ENCODE measurements at regions not wholly inside any gene's neighbourhood (a gene's known extent, or its start where the extent isn't known, plus 50 kb on each side); places are given as distances from the start of the nearest gene placed in this dataset.

DNA sequence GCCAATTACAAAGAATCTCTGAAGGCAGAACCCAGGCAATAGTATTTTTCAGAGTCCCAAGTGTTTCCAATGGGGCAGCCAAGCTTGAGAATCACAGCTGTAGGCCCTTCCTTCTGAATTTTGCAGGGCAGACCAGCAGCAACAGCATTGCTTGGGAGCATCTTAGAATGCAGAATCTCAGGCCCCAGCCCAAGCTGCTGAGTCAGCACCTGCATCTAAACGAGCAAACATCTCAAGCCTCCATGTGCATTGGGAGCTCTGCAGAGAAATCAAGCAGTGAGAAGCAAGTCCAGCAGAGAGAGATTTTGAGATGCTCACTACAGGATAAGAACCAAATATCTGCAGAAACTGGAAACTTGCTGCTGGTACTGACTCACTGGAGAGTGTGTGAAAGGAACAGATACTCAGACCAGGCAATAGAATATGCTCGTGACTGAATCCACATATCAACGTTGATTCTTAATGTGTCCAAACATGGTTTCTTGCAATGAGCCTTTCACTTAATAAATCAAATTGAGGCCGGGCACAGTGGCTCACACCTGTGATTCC, 81.5 kb upstream of the TNFSF11 start:
- TF ChIP-seq, protein P1, sequence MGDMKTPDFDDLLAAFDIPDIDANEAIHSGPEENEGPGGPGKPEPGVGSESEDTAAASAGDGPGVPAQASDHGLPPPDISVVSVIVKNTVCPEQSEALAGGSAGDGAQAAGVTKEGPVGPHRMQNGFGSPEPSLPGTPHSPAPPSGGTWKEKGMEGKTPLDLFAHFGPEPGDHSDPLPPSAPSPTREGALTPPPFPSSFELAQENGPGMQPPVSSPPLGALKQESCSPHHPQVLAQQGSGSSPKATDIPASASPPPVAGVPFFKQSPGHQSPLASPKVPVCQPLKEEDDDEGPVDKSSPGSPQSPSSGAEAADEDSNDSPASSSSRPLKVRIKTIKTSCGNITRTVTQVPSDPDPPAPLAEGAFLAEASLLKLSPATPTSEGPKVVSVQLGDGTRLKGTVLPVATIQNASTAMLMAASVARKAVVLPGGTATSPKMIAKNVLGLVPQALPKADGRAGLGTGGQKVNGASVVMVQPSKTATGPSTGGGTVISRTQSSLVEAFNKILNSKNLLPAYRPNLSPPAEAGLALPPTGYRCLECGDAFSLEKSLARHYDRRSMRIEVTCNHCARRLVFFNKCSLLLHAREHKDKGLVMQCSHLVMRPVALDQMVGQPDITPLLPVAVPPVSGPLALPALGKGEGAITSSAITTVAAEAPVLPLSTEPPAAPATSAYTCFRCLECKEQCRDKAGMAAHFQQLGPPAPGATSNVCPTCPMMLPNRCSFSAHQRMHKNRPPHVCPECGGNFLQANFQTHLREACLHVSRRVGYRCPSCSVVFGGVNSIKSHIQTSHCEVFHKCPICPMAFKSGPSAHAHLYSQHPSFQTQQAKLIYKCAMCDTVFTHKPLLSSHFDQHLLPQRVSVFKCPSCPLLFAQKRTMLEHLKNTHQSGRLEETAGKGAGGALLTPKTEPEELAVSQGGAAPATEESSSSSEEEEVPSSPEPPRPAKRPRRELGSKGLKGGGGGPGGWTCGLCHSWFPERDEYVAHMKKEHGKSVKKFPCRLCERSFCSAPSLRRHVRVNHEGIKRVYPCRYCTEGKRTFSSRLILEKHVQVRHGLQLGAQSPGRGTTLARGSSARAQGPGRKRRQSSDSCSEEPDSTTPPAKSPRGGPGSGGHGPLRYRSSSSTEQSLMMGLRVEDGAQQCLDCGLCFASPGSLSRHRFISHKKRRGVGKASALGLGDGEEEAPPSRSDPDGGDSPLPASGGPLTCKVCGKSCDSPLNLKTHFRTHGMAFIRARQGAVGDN (IDR thresholded peaks at IDR 0.05): no peak
- TF ChIP-seq NBN (IDR thresholded peaks at IDR 0.05) (no peak), PAX5 (IDR thresholded peaks at IDR 0.05; ENCODE audit: borderline replicate concordance, low read depth, low read length) (no peak), CBX5 (IDR thresholded peaks at IDR 0.05; ENCODE audit: low read depth) (no peak)
- Histone ChIP-seq H3K4me1 (ENCODE audit: control insufficient read depth, insufficient read depth, low read length) (peaks cover 19% of the 10 kb centered on the region), H3K79me2 (ENCODE audit: control insufficient read depth, insufficient read depth, low read length) (no peaks in the 10 kb centered on the region), H3K9ac (ENCODE audit: control insufficient read depth, insufficient read depth, low read length) (no peak overlapping the region), H4K20me1 (ENCODE audit: control insufficient read depth, insufficient read depth) (no peaks in the 10 kb centered on the region), H3K9me3 (replicated peaks; ENCODE audit: control insufficient read depth, insufficient read depth, low read length) (peaks cover 2% of the 10 kb centered on the region; the same call in 2 of the 3 replicates), H2AFZ (ENCODE audit: control insufficient read depth, low read depth, low read length) (no peak overlapping the region), H3K4me3 (no peak overlapping the region), H3K27me3 (replicated peaks in 1 of 2; ENCODE audit: control insufficient read depth in 2 of 2, insufficient read depth in 2 of 2, low read length in 1 of 2) (no peaks in the 10 kb centered on the region), H3K4me2 (ENCODE audit: control insufficient read depth, insufficient read depth) (no peak overlapping the region), H3K27ac (ENCODE audit: control insufficient read depth, insufficient read depth) (no peak overlapping the region), H3K36me3 (ENCODE audit: control insufficient read depth in 2 of 2, insufficient read depth in 2 of 2, low read length in 1 of 2) (no peaks in the 10 kb centered on the region)
- no peak for FAIRE-seq
- ChIA-PET RAD21 (ENCODE audit: unreplicated experiment) (no interaction called here), POLR2A (no interaction called here), SMC1A (ENCODE audit: uncharacterized antibody, unreplicated experiment) (interaction anchor here (0.7 to 1.5 kb wide), 4 partner anchors 9 to 14 kb away, joined by 3 to 4 read pairs (median 3); no protein-coding TSS in a partner anchor), CTCF (no interaction called here)
- BruUV-seq (replicated peaks): no TSS peak
- no peak for DNase-seq (ENCODE audit: low read depth, low spot score)
- 62% methylated on average over 4 of the region's 4 CpGs for WGBS (ENCODE audit: insufficient coverage, insufficient replicate concordance, low lambda C conversion rate, missing lambda C conversion rate)
- ATAC-seq: no peak
- intact Hi-C loops (cut with micrococcal nuclease; ENCODE audit: unreplicated experiment): no loop called here
- in situ Hi-C loops (cut with MboI): no loop called here
